PFSK-1 (cell line): ENCODE measurements at regions not wholly inside any gene's neighbourhood (a gene's known extent, or its start where the extent isn't known, plus 50 kb on each side); places are given as distances from the start of the nearest gene placed in this dataset.

Experiments
- FOXP2 ChIP-seq: optimal IDR thresholded peaks from 2 replicates; pipeline ENCODE3; 2011; ENCODE audit warnings: borderline replicate concordance, control low read depth, inconsistent platforms; ENCODE audit not compliant: insufficient read depth; ENCODE audit errors: extremely low read length, extremely low read depth
- POLR2AphosphoS5 ChIP-seq: IDR thresholded peaks from 2 replicates; pipeline ENCODE4 v1.6.1; 2012; ENCODE audit warnings: low read depth, mild to moderate bottlenecking, control low read depth, low read length, moderate library complexity
- SIN3A ChIP-seq: IDR thresholded peaks from 2 replicates; pipeline ENCODE4 v1.6.1; 2012; ENCODE audit warnings: mild to moderate bottlenecking, low read length, moderate library complexity, borderline replicate concordance; ENCODE audit not compliant: insufficient read depth
- TAF1 ChIP-seq: IDR thresholded peaks from 2 replicates; pipeline ENCODE4 v1.6.1; 2012; ENCODE audit warnings: low read length, control low read depth, borderline replicate concordance; ENCODE audit not compliant: insufficient read depth
- TF ChIP-seq, protein P1 (sequence below), 2 experiments: IDR thresholded peaks; 2 replicates each; pipeline versions ENCODE4 v1.6.1 to v1.8.0; 2011 to 2012; ENCODE audit warnings: low read depth in 2 of 2, low read length in 2 of 2, control low read depth in 1 of 2, inconsistent platforms in 1 of 2, mild to moderate bottlenecking in 1 of 2, moderate library complexity in 1 of 2; ENCODE audit not compliant: insufficient read depth in 1 of 2

DNA sequence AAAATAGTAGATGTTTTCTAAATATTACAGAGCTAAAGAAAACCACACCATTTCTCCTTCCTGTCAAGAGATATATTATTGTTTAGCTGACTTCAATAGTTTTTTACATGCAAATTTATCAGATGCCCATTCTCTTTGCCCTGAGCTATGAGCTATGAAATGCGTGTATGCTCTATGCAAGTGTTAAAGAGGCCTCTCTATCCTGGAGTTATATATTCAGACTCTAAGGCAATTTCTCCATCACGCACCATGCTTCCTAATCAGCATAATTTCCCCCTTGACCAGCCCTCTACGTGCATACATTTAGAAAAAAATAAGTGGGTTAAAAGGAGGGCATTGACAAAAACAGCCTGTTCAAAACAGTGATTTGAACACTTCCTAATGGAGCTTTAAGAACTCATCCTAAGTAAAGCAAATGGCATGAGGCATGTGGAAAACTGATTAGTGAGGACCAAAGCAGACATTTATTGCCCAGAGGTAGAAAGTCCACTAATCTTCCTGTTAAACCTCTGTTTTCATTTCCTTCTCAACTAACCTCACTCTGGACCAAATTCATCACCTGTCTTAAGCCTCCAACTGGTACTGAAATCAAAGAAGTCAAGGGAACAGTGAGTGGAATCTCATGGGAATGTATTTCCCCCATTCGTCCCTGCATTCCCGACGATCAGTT is 565.8 kb upstream of the PKN2 start:
- TF ChIP-seq SIN3A (no peak), TAF1 (no peak), FOXP2 (no peak), POLR2AphosphoS5 (no peak)
- TF ChIP-seq, protein P1, sequence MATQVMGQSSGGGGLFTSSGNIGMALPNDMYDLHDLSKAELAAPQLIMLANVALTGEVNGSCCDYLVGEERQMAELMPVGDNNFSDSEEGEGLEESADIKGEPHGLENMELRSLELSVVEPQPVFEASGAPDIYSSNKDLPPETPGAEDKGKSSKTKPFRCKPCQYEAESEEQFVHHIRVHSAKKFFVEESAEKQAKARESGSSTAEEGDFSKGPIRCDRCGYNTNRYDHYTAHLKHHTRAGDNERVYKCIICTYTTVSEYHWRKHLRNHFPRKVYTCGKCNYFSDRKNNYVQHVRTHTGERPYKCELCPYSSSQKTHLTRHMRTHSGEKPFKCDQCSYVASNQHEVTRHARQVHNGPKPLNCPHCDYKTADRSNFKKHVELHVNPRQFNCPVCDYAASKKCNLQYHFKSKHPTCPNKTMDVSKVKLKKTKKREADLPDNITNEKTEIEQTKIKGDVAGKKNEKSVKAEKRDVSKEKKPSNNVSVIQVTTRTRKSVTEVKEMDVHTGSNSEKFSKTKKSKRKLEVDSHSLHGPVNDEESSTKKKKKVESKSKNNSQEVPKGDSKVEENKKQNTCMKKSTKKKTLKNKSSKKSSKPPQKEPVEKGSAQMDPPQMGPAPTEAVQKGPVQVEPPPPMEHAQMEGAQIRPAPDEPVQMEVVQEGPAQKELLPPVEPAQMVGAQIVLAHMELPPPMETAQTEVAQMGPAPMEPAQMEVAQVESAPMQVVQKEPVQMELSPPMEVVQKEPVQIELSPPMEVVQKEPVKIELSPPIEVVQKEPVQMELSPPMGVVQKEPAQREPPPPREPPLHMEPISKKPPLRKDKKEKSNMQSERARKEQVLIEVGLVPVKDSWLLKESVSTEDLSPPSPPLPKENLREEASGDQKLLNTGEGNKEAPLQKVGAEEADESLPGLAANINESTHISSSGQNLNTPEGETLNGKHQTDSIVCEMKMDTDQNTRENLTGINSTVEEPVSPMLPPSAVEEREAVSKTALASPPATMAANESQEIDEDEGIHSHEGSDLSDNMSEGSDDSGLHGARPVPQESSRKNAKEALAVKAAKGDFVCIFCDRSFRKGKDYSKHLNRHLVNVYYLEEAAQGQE (IDR thresholded peaks at IDR 0.05; ENCODE audit: insufficient read depth in 1 of 2, low read depth in 2 of 2, low read length in 2 of 2) = no peak

DNA sequence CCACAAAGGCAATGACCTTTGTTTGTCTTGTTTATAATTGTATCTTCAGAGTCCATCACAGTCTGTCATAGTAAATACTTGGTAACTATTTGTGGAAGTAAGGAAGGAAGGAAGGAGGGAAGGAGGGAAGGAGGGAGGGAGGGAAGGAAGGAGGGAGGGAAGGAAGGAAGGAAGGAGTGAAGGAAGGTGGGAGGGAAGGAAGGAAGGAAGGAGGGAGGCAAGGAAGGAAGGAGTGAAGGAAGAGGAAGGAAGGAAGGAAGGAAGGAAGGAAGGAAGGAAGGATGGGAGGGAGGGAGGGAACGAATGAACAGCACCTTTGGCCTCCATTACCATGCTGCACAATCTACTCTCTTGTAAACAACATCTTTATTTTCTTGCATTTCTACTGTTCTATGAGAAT is 559.5 kb upstream of the PKN2 start:
- TF ChIP-seq FOXP2 (no peak), TAF1 (no peak), POLR2AphosphoS5 (no peak), SIN3A (no peak)
- TF ChIP-seq, protein P1 (IDR thresholded peaks at IDR 0.05; ENCODE audit: insufficient read depth in 1 of 2, low read depth in 2 of 2, low read length in 2 of 2) = no peak

DNA sequence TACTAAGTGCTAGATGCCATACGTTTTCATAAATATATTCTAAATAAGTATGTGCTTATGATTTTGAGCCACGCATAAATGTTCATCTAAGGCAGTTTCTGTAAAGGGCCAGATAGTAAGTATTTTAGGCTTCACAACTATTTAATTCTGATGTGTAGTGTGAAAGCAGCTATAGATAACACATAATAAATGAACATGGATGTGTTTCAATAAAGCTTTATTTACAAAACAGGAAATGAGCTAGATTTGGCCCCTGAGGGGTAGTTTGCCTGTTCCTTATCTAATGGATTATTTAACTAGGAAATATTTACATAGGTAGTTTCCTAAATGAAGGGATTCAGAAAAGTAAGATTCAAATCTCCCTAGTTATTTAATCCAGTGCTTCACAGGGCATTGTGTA is 557.6 kb upstream of the PKN2 start:
- TF ChIP-seq POLR2AphosphoS5 = no peak
- TF ChIP-seq TAF1 = no peak
- no peak for TF ChIP-seq SIN3A
- TF ChIP-seq, protein P1 (IDR thresholded peaks at IDR 0.05; ENCODE audit: insufficient read depth in 1 of 2, low read depth in 2 of 2, low read length in 2 of 2) = no peak
- no peak for TF ChIP-seq FOXP2

DNA sequence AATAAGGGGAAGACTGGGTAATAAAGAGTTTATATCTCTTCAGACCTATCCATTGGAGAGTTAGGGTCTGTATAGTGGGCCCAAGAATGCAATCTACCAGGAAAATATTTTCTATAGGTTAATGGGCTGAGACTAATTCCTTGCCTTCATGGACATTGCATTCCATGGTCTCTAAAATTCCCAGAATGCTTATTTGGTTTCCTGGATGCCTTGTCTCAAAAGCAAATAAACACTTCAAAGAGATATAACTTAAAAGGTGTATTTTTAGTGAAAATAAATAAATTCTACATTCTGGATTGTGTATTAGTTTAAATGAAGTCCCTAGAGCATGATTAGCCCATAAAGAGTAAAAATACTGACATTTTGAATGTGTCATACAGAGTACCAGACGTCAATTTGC is 550.1 kb upstream of the PKN2 start:
- no peak for TF ChIP-seq FOXP2
- no peak for TF ChIP-seq SIN3A
- TF ChIP-seq POLR2AphosphoS5 = no peak
- TF ChIP-seq, protein P1 (IDR thresholded peaks at IDR 0.05; ENCODE audit: insufficient read depth in 1 of 2, low read depth in 2 of 2, low read length in 2 of 2) = no peak
- no peak for TF ChIP-seq TAF1
